Left renal cortex interstitium (tissue), 4 donors: ENCODE measurements at regions not wholly inside any gene's neighbourhood (a gene's known extent, or its start where the extent isn't known, plus 50 kb on each side); places are given as distances from the start of the nearest gene placed in this dataset.

Experiments
- DNase-seq, 4 donors: peaks; one replicate each; pipeline ENCODE4 v3.0.0-alpha.2; 2013; ENCODE audit warnings: low read depth in 4 of 4, low spot score in 2 of 4, missing footprints in 1 of 4

DNA sequence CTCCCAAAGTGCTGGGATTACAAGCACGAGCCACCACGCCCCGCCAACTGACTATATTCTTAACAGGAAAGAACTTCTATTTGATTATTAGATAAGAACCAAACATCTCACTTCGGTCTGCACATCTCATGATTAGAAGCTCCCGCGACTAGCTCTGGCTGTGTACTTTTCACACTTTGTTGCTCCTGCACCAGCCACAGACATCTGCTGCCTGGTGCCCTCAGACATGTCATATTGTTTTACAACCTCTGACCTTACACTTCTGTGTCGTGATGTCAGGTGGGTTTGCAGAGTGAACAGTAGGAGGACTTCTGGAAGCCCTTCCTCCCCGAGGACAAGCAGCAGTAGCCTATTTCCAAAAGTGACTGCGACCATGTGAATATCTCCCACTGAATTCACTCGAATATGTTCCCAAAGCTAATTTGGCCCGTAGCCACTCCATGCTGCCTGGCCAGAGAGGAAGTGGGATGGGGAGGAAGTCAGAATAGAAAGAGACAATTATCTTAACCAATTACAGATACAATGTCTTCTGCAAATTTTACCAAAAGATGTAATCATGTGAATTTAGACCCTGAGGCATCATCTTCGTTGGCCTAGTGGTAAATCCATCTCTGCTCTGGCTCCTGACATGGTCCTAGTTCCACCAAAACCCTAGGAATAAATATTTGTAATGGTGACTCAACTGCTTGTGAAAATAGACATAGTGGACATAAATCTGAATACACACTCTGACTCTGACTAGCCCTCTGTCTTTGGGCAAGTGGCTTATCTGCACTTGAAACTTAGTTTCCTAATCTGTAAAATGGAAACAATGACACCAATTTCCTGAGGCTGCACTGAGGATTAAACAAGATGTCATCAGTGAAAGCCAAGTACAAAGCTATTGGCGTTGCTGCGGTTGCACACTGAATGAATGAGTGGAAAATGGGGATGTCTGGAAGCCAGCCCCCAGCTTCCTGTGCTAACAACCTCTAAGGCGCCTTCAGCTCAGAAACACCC, 406.1 kb downstream of the LRATD1 start:
- no peak for DNase-seq

DNA sequence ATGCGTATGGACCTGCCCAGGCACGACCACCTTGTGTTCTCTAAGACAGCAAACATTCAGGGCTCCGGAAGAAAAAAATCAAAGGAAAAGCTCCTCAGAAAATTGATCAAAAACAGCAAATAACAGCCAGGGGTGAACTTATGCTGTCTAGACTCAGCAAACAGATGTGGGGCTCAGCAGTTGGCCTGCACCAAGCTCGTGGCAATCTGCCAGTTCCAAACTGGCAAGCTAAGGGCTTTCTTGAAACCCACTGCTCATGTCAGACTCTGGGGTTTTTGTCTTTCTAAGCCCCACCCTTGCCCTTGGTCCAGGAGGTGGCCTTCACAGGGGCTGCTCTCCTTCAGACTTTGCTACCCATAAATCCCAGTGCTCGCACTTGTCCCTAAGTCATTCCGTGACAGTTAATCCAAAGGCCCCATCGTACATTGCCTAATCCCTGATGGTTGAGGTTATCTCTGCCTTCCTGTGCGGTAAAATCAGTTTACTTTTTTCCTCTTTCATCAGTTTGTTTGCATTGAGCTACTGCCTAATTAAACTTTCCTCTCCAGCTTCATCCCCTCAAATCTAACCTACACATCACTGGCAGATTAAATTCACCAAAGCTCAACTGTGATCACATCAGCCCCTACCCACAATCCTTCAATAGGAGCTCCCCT, 408.0 kb downstream of the LRATD1 start:
- no peak for DNase-seq

DNA sequence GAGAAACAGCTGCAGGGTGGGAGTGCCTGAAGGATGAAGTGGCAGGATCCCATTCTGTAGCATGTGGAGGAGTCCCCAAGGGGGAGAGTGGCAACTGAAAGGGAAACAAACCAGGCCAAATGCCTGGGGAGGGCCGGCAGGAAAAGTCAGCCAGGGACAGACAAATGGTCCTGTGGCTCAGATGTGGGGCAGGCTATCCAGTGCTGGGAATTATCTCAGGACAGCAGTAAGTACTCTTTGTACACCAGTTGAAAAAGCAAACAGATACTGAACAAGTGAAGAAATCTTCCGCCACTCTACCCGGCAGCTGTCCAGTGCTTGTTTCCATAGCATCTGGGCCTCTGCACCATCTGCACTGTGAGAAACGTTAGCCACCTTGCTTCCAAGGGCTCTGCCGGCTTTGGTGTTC, 408.9 kb downstream of the LRATD1 start:
- no peak for DNase-seq

DNA sequence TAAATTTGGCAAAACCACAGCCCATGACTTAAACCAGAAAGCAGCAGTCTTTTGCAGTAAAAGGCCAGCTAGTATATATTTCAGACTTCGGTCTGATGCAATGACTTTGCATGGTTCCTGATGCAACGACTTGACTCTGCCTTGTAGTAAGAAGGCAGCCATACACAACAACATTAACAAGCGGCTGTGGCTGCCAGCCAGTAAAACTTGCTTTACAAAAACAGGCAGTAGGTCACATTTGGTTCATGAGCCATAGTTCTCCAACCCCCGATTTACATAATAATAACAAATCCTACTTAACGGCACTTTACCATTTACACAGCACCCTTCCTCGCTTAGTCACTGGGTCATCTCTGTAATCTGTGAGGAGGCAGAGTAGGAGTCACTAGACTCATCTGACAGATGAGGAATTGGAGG, 410.3 kb downstream of the LRATD1 start:
- DNase-seq, result no peak

DNA sequence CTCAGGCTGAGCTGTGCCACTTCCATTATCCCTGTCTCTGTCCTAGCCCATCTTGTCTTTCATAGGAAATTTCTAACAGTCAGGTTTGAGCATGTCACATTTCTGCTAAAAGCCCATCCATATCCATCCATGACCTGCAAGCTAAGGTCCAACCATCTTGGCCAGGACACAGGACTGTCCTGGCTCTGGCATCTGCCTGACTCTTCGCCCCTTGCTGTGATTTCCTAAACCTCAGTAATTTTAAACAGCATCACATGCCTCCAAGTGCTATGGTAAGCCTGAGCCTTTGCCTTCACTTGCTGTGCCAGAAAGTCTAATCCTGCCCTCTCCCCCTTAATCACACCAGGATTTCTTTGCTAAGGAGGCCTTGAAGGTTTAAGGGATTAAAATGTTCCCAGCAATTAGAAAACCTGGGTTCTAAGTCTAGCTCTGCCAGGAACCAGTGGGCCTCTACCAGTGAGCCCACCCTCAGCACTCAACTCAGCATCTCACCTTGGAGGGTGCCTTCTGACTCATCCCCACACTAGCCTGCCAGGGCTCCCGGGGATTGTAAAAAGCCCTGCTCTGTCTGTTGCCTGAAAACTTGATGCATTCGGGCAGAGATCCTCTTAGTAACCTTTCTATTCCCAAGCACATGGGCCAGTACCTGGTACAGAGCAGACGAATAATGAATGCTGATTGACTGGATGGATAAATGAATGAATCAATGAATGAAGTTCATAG, 411.0 kb downstream of the LRATD1 start:
- DNase-seq, result no peak

DNA sequence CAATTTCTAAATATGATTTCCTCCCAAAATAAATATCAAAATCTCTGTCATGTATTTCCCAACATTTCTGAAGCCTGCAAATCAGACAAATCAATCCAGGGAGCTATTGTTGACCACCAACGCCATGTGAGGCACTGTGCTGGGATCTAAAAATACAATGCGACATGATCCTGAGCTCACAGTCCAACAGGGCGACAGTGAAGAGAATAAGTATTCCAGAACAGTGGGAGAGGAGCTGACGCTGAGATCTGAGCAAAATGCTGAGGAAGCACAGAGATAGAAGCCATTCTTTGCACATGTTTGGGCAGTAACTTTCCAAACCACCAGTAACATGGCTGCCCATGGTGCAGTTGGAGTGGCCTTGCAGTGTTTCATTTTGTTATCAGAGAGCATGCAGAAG, 412.5 kb downstream of the LRATD1 start:
- DNase-seq, result no peak

DNA sequence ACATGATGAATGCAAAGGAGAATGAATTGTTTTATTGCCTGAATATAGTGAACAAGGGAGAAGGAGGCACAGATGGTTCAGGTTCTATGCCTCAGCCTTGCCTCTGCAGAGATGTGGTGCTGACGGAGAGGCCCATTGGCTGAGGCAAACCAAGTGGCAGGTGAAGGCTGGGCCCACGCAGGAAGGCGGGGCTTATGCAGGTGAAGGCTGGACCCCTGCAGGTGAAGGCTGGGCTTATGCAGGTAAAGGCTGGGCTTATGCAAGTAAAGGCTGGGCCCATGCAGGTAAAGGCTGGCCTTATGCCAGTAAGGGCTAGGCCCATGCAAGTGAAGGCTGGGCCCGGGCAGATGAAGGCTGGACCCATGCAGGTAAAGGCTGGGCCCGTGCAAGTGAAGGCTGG, 414.7 kb downstream of the LRATD1 start:
- no peak for DNase-seq

DNA sequence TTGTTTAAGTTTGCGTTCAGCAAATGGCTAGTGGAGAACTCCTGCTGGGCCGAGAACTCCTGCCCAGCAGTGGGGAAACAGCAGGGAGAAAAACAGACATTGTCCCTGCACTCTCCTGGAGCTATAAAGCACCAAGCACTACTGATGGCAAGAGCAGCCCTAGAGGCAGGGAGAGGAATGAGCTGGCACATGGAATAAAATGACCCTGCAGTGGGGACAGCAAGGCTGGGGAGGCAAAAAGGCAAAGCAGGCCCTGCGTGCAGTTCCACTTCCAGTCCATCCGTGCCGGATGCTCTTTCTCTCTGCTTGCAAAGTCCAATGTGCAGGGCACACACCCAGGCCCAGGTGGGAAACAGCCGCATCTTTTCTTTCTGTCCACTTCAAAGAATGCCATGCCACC, 415.5 kb downstream of the LRATD1 start:
- no peak for DNase-seq

DNA sequence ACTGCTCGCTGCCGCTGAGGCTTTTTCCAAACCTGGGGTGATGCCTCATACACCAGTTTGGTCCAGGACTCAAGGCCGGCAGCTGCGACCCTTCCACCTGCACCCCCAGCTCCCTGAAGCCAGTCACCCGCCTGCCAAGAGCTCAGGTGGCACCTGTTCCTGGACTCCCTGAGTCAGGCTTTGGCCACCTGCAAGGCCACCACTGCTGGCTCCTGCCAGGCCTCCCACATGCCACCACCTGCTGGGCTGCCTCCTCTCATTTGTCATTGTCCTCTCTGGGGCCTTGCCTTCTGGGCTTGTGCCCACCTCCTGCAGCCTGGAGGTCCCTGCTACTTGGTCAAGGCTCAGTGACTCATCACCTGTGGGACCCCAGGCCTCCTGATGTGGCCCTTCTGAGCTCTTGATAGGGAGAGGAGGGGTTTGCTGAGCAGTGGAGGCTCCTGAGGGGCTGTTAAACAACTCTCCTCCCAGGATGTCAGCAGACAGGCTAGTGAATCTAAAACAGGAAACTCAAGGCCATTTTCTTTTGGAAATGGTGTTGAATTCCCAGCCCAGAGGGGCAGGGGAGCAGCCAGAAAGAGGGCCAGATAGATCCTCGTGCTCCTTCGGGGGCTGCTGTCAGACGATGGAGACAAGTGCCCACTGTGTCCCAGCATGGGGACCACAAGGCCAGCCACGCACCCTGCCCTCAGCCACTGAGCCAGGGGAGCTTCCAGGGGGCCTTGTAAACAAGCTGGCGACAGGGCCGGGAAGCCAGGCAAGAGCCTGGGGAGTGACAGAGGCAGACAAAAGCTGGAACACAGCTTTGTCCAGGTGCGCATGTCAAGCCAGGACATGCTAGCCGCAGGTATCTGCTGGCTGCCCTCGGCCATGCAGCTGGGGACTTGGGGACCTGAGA, 416.8 kb downstream of the LRATD1 start:
- DNase-seq, result no peak

DNA sequence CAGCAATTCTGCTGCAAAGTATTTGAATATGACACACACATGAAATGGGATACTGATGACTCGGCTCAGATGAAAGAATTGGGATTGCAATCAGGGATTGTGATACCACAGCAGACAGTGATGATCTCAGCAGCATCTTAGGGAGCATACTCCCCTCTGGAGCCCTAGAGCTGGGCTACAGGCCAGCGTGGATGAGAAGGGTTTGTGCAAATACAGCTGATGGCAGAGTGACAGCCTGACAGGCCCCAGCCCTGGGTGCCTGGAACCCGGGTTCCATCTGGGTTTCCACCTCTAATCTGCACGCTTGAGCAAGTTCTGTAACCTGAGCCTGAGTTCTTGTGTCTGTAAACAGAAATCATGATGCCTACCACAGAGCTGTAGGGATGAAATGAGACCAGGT, 418.0 kb downstream of the LRATD1 start:
- DNase-seq, result no peak

DNA sequence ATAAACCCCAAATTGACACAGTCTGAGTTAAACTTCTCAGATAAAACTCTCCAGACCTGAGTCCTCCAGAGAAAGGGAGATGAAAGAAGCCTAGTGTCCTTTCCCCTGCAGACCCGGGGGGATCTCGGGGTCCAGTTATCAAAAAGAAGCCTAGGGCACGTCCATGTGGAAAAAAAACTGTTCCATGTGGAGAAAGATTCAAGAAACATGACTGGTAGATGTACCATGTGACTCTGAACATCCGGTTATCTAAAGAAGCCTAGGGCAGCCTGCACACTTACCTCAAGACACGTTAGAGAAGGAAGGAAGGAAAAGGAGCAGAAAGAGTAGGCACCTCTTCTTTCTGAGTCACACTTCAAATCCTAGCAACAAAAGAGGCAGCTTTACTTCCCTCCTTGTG, 421.0 kb downstream of the LRATD1 start:
- no peak for DNase-seq

DNA sequence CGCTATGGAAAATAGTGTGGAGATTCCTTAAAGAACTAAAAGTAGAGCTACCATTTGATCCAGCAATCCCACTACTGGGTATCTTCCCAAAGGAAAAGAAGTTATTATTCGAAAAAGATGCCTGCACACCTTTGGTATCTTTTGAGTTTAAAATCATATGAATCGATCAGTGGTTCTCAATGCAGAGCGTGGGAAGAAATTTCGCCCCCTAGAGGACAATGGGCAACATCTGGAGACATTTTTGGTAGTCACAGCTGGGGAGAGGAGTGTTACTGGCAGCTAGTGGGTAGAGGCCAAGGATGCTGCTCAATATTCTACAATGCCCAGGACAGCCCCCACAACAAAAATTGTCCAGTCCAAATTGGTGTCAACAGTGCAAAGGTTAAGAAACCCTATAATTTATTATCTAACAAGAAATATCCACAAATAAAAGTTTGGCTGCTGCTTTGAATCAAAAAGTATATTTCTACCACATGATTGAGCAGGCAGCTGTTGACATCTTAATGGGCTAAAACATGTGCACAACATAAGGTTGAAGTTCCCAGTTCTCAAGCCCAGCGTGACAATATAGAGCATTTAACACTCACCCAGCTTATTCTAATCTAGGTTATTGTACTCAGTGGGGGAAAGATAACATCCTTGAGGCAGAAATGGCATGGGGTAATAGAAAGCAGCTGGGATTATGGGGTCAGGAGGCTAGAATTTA, 425.7 kb downstream of the LRATD1 start:
- no peak for DNase-seq

DNA sequence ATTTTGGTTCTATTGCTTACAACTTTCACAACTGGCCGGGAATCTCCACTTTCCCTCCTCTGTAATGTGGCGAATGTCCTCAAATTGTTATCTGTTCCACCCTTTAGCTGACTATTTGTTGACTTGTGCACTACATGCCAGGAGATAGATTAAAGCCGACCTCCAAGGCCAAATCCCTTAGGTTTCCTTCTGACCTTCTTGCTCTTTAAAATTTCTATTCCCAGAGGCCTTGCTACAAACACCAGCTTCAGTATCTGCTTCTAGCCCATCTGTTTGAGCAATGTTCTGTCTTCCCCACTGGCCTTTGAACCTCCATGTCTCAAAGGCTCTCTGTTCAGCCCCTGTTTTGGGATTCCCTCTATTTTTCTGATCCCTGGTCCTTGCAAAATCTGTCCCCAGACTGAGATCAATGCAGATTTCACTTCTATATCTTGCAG, 426.2 kb downstream of the LRATD1 start:
- DNase-seq, result no peak

DNA sequence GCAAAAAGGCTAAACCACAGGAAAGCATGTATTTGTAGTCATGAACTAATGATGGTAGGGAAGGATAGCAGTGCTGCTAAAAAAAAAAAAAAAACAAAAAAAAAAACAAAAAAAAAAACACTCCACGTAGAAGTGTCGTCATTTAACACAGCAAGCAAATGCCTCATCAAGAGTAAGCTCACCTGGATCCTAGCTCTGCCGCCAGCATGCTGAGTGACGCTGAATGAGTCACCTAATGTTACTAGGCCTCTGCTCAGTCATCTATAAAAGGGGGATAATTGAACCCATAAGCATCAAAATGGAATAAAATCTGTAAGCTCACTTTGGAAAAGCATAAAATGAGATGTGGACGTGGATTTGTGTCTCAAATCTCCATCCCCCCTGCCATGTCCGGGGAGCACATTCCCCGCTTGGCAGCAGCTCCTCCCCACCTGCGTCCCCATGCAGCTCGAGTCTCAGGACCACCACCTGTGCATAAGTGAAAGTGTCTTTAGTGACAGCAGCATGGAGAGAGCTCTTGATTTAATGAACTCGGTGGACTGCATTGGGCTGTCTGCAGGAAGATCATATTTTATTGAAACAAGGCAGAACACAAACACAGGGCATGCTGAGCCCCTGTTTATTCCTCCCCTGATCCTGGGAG, 427.5 kb downstream of the LRATD1 start:
- no peak for DNase-seq

DNA sequence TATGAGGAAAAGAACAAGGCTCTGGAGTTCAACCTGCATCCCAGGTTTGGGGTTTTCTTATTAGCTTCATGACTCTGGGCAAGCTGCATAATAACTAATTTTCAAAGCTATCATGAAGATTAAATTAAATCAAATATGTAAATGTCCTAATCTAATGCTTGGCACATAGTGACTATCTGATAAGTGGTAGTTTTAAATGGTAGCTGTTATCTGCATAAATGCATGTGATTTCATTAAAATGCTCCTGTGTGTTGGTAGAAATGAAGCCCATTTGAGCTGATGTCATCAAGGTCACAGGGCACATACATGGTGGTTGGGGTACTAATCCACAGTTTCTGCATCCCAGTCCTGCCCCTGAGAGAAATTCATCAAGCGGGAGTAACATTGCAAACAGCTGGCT, 428.8 kb downstream of the LRATD1 start:
- no peak for DNase-seq

DNA sequence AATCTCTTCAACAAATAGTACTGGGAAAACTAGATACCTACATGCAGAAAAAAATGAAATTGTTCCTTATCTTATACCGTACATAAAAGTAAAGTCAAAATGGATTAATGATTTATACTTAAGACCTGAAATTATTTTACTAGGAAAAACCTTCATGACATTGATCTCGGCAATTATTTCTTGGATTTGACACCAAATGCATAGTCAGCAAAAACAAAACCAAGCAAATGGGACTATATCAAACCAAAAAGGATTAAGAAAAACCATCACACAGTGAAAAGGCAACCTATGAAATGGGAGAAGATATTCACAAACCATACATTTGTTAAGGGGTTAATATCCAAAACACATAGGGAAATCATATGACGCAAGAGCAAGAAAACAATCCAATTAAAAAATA, 433.6 kb downstream of the LRATD1 start:
- DNase-seq, result no peak

DNA sequence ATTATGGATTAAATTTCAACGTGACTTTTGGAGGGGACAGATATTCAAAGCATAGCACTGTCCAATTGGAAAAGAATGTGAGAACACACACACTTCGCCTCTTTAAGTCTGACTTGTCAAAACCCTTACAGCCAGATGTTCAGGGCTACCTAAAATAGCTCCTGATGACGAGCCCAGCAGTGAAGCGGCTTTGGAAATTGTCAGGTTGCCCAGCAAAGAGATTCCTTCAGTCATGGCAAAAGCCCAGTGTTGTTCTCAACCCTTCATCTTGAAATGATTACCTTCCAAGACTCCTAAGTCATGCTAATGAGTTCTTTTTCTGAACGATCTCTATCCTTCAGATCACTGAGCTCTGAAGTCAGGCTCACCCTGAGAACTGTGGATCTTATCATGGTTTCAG, 436.6 kb downstream of the LRATD1 start:
- no peak for DNase-seq

DNA sequence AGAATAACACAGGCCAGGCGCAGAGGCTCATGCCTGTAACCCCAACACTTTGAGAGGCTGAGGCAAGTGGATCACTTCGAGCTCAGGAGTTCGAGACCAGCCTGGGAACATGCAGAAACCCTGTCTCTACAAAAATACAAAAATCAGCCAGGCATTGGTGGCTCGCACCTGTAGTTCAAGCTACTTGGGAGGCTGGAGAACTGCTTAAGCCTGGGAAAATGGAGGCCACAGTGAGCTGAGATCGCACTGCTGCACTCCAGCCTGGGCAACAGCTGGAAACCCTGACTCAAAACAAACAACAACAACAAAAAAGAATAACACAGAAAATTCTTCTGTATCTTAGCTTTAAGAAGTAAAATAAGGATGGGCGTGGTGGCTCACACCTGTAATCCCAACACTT, 440.3 kb downstream of the LRATD1 start:
- no peak for DNase-seq

DNA sequence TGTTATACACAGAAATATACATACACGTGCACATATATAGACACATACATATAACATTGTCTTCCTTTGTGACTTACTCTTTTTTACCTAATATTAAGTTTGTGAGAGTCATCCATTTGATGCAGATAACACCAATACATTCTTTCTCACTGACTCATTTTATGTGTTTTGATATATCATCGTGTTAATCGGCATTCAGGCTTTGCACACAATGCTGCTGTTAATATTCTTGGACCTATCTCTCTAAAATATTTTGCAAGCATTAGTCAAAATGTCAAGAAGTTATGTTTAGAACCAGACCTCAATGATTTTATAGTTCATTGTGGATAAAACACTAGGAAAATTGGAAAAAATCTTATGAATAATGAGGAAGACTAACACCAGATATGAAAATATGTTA, 441.1 kb downstream of the LRATD1 start:
- no peak for DNase-seq
